GM23338 (cell line): ENCODE measurements at regions not wholly inside any gene's neighbourhood (a gene's known extent, or its start where the extent isn't known, plus 50 kb on each side); places are given as distances from the start of the nearest gene placed in this dataset.

Experiments used
- CREB1 ChIP-seq: fragments of 250-450 bp; sonication (Bioruptor Pico); IDR thresholded peaks from 2 replicates; pipeline ENCODE4 v1.5.0; 2020; ENCODE audit warnings: low read depth, mild to moderate bottlenecking, moderate library complexity
- CTCF ChIP-seq, 2 experiments: fragments of 200-600 bp in 1 of 2; sonication (generic) in 1 of 2; conservative IDR thresholded peaks; 2 replicates each; pipeline versions ENCODE4 v1.5.1 to v1.6.1; 2016 to 2017; ENCODE audit warnings: antibody characterized with exemption in 2 of 2, low read depth in 2 of 2, mild to moderate bottlenecking in 2 of 2, moderate library complexity in 1 of 2
- ETS1 ChIP-seq: IDR thresholded peaks from 2 replicates; pipeline ENCODE4 v1.6.1; 2016; ENCODE audit warnings: antibody characterized with exemption
- EZH2 ChIP-seq: fragments of 200-600 bp; sonication (generic); IDR thresholded peaks from one replicate; pipeline ENCODE4 v1.8.0; 2017; ENCODE audit warnings: antibody characterized with exemption, mild to moderate bottlenecking, low read depth; ENCODE audit not compliant: unreplicated experiment
- EZH2phosphoT487 ChIP-seq: fragments of 200-600 bp; sonication (generic); IDR thresholded peaks from one replicate; pipeline ENCODE4 v1.8.1; 2018; ENCODE audit warnings: antibody characterized with exemption; ENCODE audit not compliant: unreplicated experiment
- JUNB ChIP-seq: IDR thresholded peaks from one replicate; pipeline ENCODE4 v1.6.1; 2016; ENCODE audit warnings: antibody characterized with exemption; ENCODE audit not compliant: unreplicated experiment
- POLR2AphosphoS5 ChIP-seq: IDR thresholded peaks from 2 replicates; pipeline ENCODE4 v1.6.1; 2016; ENCODE audit warnings: antibody characterized with exemption, low read depth
- REST ChIP-seq: IDR thresholded peaks from one replicate; pipeline ENCODE4 v1.6.1; 2018; ENCODE audit warnings: antibody characterized with exemption; ENCODE audit not compliant: unreplicated experiment
- ZNF114 ChIP-seq: fragments of 250-450 bp; sonication (Bioruptor Pico); IDR thresholded peaks from 2 replicates; pipeline ENCODE4 v1.5.0; 2020; ENCODE audit warnings: mild to moderate bottlenecking, moderate library complexity

GRCh38 chr18:28635530-28635929, 458.6 kb upstream of the CDH2 start:
- TF ChIP-seq EZH2phosphoT487 (no peak), CTCF (conservative IDR thresholded peaks at IDR 0.05; ENCODE audit: low read depth in 2 of 2) (no peak), EZH2 (no peak), REST (no peak), ZNF114 (CRISPR knock-in tag) (no peak), JUNB (no peak), POLR2AphosphoS5 (no peak), ETS1 (no peak), CREB1 (no peak)
